ENCODE measurements at regions not wholly inside any gene's neighbourhood (a gene's known extent, or its start where the extent isn't known, plus 50 kb on each side); places are given as distances from the start of the nearest gene placed in this dataset.

GRCh38 chr2:104023306-104023705 lies 830.6 kb upstream of the POU3F3 start:
- Histone ChIP-seq H3K4me1 (ENCODE audit: insufficient read depth) (no peaks in the 10 kb centered on the region), H4K20me1 (ENCODE audit: insufficient read depth) (no peaks in the 10 kb centered on the region), H3K27ac (no peak overlapping the region), H3K79me2 (ENCODE audit: insufficient read depth) (no peaks in the 10 kb centered on the region), H3F3A (ENCODE audit: insufficient read depth) (no peaks in the 10 kb centered on the region), H2AFZ (no peak overlapping the region), H3K9me3 (ENCODE audit: low read depth) (no peaks in the 10 kb centered on the region), H3K27me3 (replicated peaks; ENCODE audit: insufficient read depth) (no peaks in the 10 kb centered on the region), H3K9ac (no peak overlapping the region), H3K9me2 (ENCODE audit: insufficient read depth) (no peaks in the 10 kb centered on the region), H3K36me3 (ENCODE audit: low read depth) (no peaks in the 10 kb centered on the region), H3K4me2 (ENCODE audit: unreplicated experiment) (no peak overlapping the region), H3K4me3 (no peak overlapping the region)
- WGBS, 2 experiments (ENCODE audit: low coverage in 1 of 2, low lambda C conversion rate in 2 of 2, missing lambda C conversion rate in 2 of 2) = 12 to 22% methylated on average over 2 of the region's 2 CpGs
- in situ Hi-C loops (cut with MboI) = no loop called here
- TF ChIP-seq EZH2 (IDR thresholded peaks at IDR 0.05; ENCODE audit: insufficient read depth, poor library complexity, severe bottlenecking) = no peak
- no peak for TF ChIP-seq EZH2phosphoT487 (IDR thresholded peaks at IDR 0.05; ENCODE audit: insufficient read depth, low read depth)
- no peak for DNase-seq

- no peak for DNase-seq
- TF ChIP-seq EZH2 (IDR thresholded peaks at IDR 0.05; ENCODE audit: insufficient read depth, poor library complexity, severe bottlenecking) = no peak
- no peak for TF ChIP-seq EZH2phosphoT487 (IDR thresholded peaks at IDR 0.05; ENCODE audit: insufficient read depth, low read depth)
- Histone ChIP-seq H3K4me3 (no peak overlapping the region), H3K9me3 (ENCODE audit: low read depth) (no peaks in the 10 kb centered on the region), H3K9ac (no peak overlapping the region), H3K79me2 (ENCODE audit: insufficient read depth) (no peaks in the 10 kb centered on the region), H3F3A (ENCODE audit: insufficient read depth) (no peaks in the 10 kb centered on the region), H3K36me3 (ENCODE audit: low read depth) (no peaks in the 10 kb centered on the region), H3K4me1 (ENCODE audit: insufficient read depth) (no peaks in the 10 kb centered on the region), H3K27ac (no peak overlapping the region), H2AFZ (no peak overlapping the region), H3K9me2 (ENCODE audit: insufficient read depth) (no peaks in the 10 kb centered on the region), H3K4me2 (ENCODE audit: unreplicated experiment) (no peak overlapping the region), H4K20me1 (ENCODE audit: insufficient read depth) (no peaks in the 10 kb centered on the region), H3K27me3 (replicated peaks; ENCODE audit: insufficient read depth) (no peaks in the 10 kb centered on the region)
- in situ Hi-C loops (cut with MboI) = no loop called here
- WGBS, 2 experiments (ENCODE audit: low coverage in 1 of 2, low lambda C conversion rate in 2 of 2, missing lambda C conversion rate in 2 of 2) = 20 to 28% methylated on average over 8 of the region's 8 CpGs
Observed at GRCh38 chr2:104023765-104024164, 830.1 kb upstream of the POU3F3 start.

GRCh38 chr2:104025295-104025694 lies 828.6 kb upstream of the POU3F3 start:
- no peaks in the 10 kb centered on the region for H3K9me2 ChIP-seq (ENCODE audit: insufficient read depth)
- in situ Hi-C loops (cut with MboI) = no loop called here
- no peaks in the 10 kb centered on the region for H4K20me1 ChIP-seq (ENCODE audit: insufficient read depth)
- H3K4me2 ChIP-seq (ENCODE audit: unreplicated experiment) = no peak overlapping the region
- H3K36me3 ChIP-seq (ENCODE audit: low read depth) = no peaks in the 10 kb centered on the region
- H3K9me3 ChIP-seq (ENCODE audit: low read depth) = no peaks in the 10 kb centered on the region
- H3K9ac ChIP-seq = no peak overlapping the region
- no peak overlapping the region for H3K27ac ChIP-seq
- H3K27me3 ChIP-seq (replicated peaks; ENCODE audit: insufficient read depth) = no peaks in the 10 kb centered on the region
- no peak for DNase-seq
- no peaks in the 10 kb centered on the region for H3K4me1 ChIP-seq (ENCODE audit: insufficient read depth)
- WGBS, 2 experiments (ENCODE audit: low coverage in 1 of 2, low lambda C conversion rate in 2 of 2, missing lambda C conversion rate in 2 of 2) = 12 to 22% methylated on average over 1 of the region's 1 CpG
- TF ChIP-seq EZH2 (IDR thresholded peaks at IDR 0.05; ENCODE audit: insufficient read depth, poor library complexity, severe bottlenecking) (no peak), EZH2phosphoT487 (IDR thresholded peaks at IDR 0.05; ENCODE audit: insufficient read depth, low read depth) (no peak)
- no peaks in the 10 kb centered on the region for H3F3A ChIP-seq (ENCODE audit: insufficient read depth)
- no peaks in the 10 kb centered on the region for H3K79me2 ChIP-seq (ENCODE audit: insufficient read depth)
- no peak overlapping the region for H3K4me3 ChIP-seq
- no peak overlapping the region for H2AFZ ChIP-seq

GRCh38 chr2:104026725-104027124 lies 827.2 kb upstream of the POU3F3 start:
- Histone ChIP-seq H3K79me2 (ENCODE audit: insufficient read depth) (no peaks in the 10 kb centered on the region), H3F3A (ENCODE audit: insufficient read depth) (no peaks in the 10 kb centered on the region), H3K36me3 (ENCODE audit: low read depth) (no peaks in the 10 kb centered on the region), H3K4me1 (ENCODE audit: insufficient read depth) (no peaks in the 10 kb centered on the region), H3K27me3 (replicated peaks; ENCODE audit: insufficient read depth) (no peaks in the 10 kb centered on the region), H3K4me2 (ENCODE audit: unreplicated experiment) (no peak overlapping the region), H3K9me2 (ENCODE audit: insufficient read depth) (no peaks in the 10 kb centered on the region), H3K4me3 (no peak overlapping the region), H3K27ac (no peak overlapping the region), H2AFZ (no peak overlapping the region), H4K20me1 (ENCODE audit: insufficient read depth) (no peaks in the 10 kb centered on the region), H3K9ac (no peak overlapping the region), H3K9me3 (ENCODE audit: low read depth) (no peaks in the 10 kb centered on the region)
- no peak for DNase-seq
- TF ChIP-seq EZH2 (IDR thresholded peaks at IDR 0.05; ENCODE audit: insufficient read depth, poor library complexity, severe bottlenecking) = no peak
- TF ChIP-seq EZH2phosphoT487 (IDR thresholded peaks at IDR 0.05; ENCODE audit: insufficient read depth, low read depth) = no peak
- in situ Hi-C loops (cut with MboI) = no loop called here
- 62 to 71% methylated on average over 12 to 13 of the region's 13 CpGs for WGBS, 2 experiments (ENCODE audit: low coverage in 1 of 2, low lambda C conversion rate in 2 of 2, missing lambda C conversion rate in 2 of 2)

GRCh38 chr2:104027321-104027720 lies 826.6 kb upstream of the POU3F3 start:
- Histone ChIP-seq H3K4me1 (ENCODE audit: insufficient read depth) (no peaks in the 10 kb centered on the region), H3K79me2 (ENCODE audit: insufficient read depth) (no peaks in the 10 kb centered on the region), H3K36me3 (ENCODE audit: low read depth) (no peaks in the 10 kb centered on the region), H3K9me2 (ENCODE audit: insufficient read depth) (no peaks in the 10 kb centered on the region), H3F3A (ENCODE audit: insufficient read depth) (no peaks in the 10 kb centered on the region), H3K9ac (no peak overlapping the region), H4K20me1 (ENCODE audit: insufficient read depth) (no peaks in the 10 kb centered on the region), H3K27ac (no peak overlapping the region), H3K9me3 (ENCODE audit: low read depth) (no peaks in the 10 kb centered on the region), H3K4me3 (no peak overlapping the region), H2AFZ (no peak overlapping the region), H3K4me2 (ENCODE audit: unreplicated experiment) (no peak overlapping the region), H3K27me3 (replicated peaks; ENCODE audit: insufficient read depth) (no peaks in the 10 kb centered on the region)
- 41 to 44% methylated on average over 2 of the region's 2 CpGs for WGBS, 2 experiments (ENCODE audit: low coverage in 1 of 2, low lambda C conversion rate in 2 of 2, missing lambda C conversion rate in 2 of 2)
- in situ Hi-C loops (cut with MboI) = no loop called here
- no peak for DNase-seq
- TF ChIP-seq EZH2phosphoT487 (IDR thresholded peaks at IDR 0.05; ENCODE audit: insufficient read depth, low read depth) = no peak
- TF ChIP-seq EZH2 (IDR thresholded peaks at IDR 0.05; ENCODE audit: insufficient read depth, poor library complexity, severe bottlenecking) = no peak

Measured in GM23248 (cell line).